GM19351 (cell line): ENCODE measurements at regions not wholly inside any gene's neighbourhood (a gene's known extent, or its start where the extent isn't known, plus 50 kb on each side); places are given as distances from the start of the nearest gene placed in this dataset.

ENCODE experiments used
- ATAC-seq: cut with Tn5 transposase; IDR thresholded peaks from one replicate; pipeline ENCODE4 v1.9.1; 2021; ENCODE audit warnings: mild to moderate bottlenecking, moderate library complexity; ENCODE audit not compliant: unreplicated experiment

DNA sequence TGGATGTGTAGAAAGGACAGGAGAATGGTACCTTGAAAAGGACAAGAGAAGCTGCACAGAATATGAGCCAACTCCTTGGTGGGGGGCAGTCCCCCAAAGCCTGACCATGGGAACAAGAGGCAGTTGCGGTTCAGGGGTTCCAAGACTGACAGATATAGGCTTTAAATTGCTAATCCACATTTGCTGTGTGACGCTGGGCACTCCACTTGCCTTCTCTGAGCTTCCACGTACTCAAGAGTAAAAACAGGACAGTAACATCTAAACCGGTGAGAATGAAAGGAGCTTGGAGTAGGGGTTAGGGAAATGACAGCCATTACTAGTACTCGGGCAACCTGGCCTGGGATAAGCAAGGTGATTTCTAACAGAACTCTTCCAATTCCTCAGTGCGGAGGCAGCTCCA, 57.9 kb upstream of the LRFN2 start:
- no peak for ATAC-seq

DNA sequence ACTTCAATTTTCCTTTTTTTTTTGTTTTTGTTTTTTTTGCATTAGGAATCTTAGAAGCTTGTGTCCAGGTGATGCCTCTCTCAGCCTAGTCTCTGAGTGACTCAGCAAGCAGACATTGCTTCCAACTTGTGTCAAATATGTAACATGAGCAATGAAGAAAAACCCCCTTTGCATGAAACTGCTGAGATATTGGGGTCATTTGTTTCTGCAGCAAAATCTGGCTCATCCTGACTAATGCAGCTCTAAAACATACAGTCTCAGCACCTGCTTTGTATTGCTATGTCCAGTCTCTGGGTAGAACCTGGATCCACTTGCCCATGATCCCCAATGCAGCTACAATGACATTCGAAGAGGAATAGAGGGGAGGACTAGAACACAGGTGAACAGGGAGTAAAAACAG, 55.7 kb upstream of the LRFN2 start:
- ATAC-seq, result no peak

DNA sequence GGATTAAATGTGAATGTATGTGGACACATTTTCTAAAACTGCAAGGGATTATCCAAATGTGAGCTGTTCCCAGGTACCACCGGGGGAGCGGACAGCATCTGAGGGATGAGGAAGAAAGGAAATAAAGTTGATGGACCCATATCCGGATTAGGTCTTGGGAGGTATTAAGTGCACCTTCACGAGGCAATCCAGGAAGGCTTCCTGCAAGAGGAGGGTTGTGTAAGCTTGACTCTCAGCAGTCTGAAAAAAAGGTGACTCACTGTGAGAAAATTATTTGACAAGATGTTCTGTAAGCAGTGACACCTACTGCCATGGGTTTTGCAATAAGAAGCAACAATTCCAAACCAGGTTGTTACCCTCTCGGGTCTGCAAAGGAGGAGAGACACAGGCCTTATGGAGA, 55.0 kb upstream of the LRFN2 start:
- ATAC-seq, result no peak

DNA sequence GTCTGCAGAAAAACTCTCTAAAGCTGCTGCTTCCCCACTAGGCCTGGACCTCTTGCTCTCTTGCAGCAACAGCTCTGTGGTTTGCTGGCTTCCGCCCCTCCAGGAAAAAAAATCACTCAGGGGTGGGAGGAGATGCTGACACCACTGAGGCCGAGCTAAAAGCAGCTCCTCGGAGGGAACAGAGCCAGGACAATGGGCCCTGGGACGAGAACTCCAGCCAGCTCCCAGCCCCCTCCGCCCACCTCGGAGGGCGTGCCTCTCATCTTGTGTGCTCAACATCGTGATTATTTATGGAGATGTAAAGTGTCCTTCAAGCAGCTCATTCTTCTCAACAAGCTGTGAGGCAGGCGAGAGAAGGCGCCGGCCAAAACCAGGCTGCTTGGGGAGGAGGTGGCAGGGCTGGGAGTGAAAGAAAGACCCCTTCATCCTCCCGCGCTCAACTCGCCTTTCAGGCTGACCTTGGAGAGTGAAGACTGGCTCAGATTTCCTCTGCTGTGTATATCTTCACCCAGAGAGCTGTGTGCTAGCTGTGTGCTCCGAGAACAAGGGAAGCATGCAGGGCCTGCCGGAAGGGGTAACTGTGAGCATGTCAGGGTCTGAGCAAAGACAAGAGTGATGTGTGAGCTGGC, 53.5 kb upstream of the LRFN2 start:
- no peak for ATAC-seq
